ENCODE measurements at regions not wholly inside any gene's neighbourhood (a gene's known extent, or its start where the extent isn't known, plus 50 kb on each side); places are given as distances from the start of the nearest gene placed in this dataset.
"Not testable (repeated sequence)": the region's sequence is repeated elsewhere in the genome, so short reads cannot be mapped to it uniquely, and the experiment has no call there.

- DNase-seq = no peak
These were observed 158.3 kb upstream of the MAP3K1 start for GRCh38 chr5:56656846-56657726.

- no peak for DNase-seq
These were observed 163.5 kb upstream of the MAP3K1 start for GRCh38 chr5:56651893-56652292.

GRCh38 chr5:56650386-56650785 is 165.0 kb upstream of the MAP3K1 start:
- DNase-seq = no peak

GRCh38 chr5:56649569-56649968 is 165.8 kb upstream of the MAP3K1 start:
- no peak for DNase-seq

GRCh38 chr5:56648460-56649034 is 166.8 kb upstream of the MAP3K1 start:
- DNase-seq = no peak

- no peak for DNase-seq
These were observed 168.1 kb upstream of the MAP3K1 start for GRCh38 chr5:56647099-56647850.

- DNase-seq = no peak
These were observed 173.6 kb upstream of the MAP3K1 start for GRCh38 chr5:56641635-56642260.

GRCh38 chr5:56640763-56641406 is 174.5 kb upstream of the MAP3K1 start:
- no peak for DNase-seq

GRCh38 chr5:56639476-56639875 is 175.9 kb upstream of the MAP3K1 start:
- DNase-seq = no peak

- no peak for DNase-seq
These were observed 176.5 kb upstream of the MAP3K1 start for GRCh38 chr5:56638768-56639238.

- DNase-seq = no peak
These were observed 177.2 kb upstream of the MAP3K1 start for GRCh38 chr5:56638061-56638621.

- DNase-seq = no peak
These were observed 177.9 kb upstream of the MAP3K1 start for GRCh38 chr5:56637321-56637920.

- DNase-seq = no peak
These were observed 181.4 kb upstream of the MAP3K1 start for GRCh38 chr5:56633950-56634349.

GRCh38 chr5:56632939-56633338 is 182.4 kb upstream of the MAP3K1 start:
- no peak for DNase-seq

GRCh38 chr5:56632199-56632598 is 183.2 kb upstream of the MAP3K1 start:
- DNase-seq = no peak

- DNase-seq = no peak
These were observed 183.6 kb upstream of the MAP3K1 start for GRCh38 chr5:56631719-56632118.

GRCh38 chr5:56628616-56629015 is 186.7 kb upstream of the MAP3K1 start:
- DNase-seq = not testable (repeated sequence)

- no peak for DNase-seq
These were observed 189.8 kb upstream of the MAP3K1 start for GRCh38 chr5:56625541-56625940.

- DNase-seq = no peak
These were observed 190.6 kb upstream of the MAP3K1 start for GRCh38 chr5:56624751-56625150.

GRCh38 chr5:56622141-56622540 is 193.2 kb upstream of the MAP3K1 start:
- DNase-seq = no peak

GRCh38 chr5:56620903-56621677 is 194.3 kb upstream of the MAP3K1 start:
- DNase-seq = no peak

All from GOT3 (cell line).